Breast epithelium (tissue), 4 donors: ENCODE measurements at regions not wholly inside any gene's neighbourhood (a gene's known extent, or its start where the extent isn't known, plus 50 kb on each side); places are given as distances from the start of the nearest gene placed in this dataset.
A peak's percentile ranks its signal among the peaks of the same experiment; 100 is the strongest.
"Not testable (repeated sequence)": the region's sequence is repeated elsewhere in the genome, so short reads cannot be mapped to it uniquely, and the experiment has no call there.

Experiments used
- DNase-seq, 2 donors: peaks; one replicate each; pipeline ENCODE4 v3.0.0-alpha.2; 2019; ENCODE audit warnings: low spot score in 2 of 2
- H3K27ac ChIP-seq, 2 donors: fragments of 200-600 bp; sonication (generic) in 1 of 2; one replicate each; pipeline ENCODE4 v1.5.1; 2016 to 2019; ENCODE audit warnings: mild to moderate bottlenecking in 1 of 2
- H3K27me3 ChIP-seq, 2 donors: fragments of 200-600 bp; sonication (generic) in 1 of 2; one replicate each; pipeline versions ENCODE4 v1.5.1 to v1.6.0; 2017 to 2019; ENCODE audit warnings: control low read depth in 1 of 2, mild to moderate bottlenecking in 1 of 2
- H3K36me3 ChIP-seq: fragments of 200-600 bp; one replicate; pipeline ENCODE4 v1.5.1; 2019
- H3K4me1 ChIP-seq, 2 donors: fragments of 200-600 bp; sonication (generic); one replicate each; pipeline ENCODE4 v1.5.1; 2016 to 2019; ENCODE audit warnings: control low read depth in 1 of 2
- H3K4me3 ChIP-seq, 3 donors: fragments of 200-600 bp; sonication (generic); 1 replicate in 2 of 3; 2 replicates in 1 of 3; pipeline ENCODE4 v1.5.1; 2016 to 2019; ENCODE audit warnings: mild to moderate bottlenecking in 3 of 3, moderate library complexity in 2 of 3
- H3K9me3 ChIP-seq, 2 donors: fragments of 200-600 bp; sonication (generic) in 1 of 2; one replicate each; pipeline ENCODE4 v1.5.1; 2016 to 2019; ENCODE audit warnings: control low read depth in 1 of 2
- CTCF ChIP-seq, 3 donors: fragments of 450-650 bp; IDR thresholded peaks; one replicate each; pipeline ENCODE4 v1.5.1; 2016 to 2017; ENCODE audit warnings: antibody characterized with exemption in 3 of 3, mild to moderate bottlenecking in 3 of 3, moderate library complexity in 3 of 3
- POLR2A ChIP-seq: fragments of 450-650 bp; IDR thresholded peaks from one replicate; pipeline ENCODE4 v1.6.1; 2016; ENCODE audit warnings: antibody characterized with exemption, mild to moderate bottlenecking, moderate library complexity
- POLR2AphosphoS5 ChIP-seq, 3 donors: sonication (generic); formaldehyde crosslinking; IDR thresholded peaks; one replicate each; pipeline ENCODE4 v1.6.1; 2017; ENCODE audit warnings: antibody characterized with exemption in 3 of 3
- intact Hi-C: fragments of 100-400 bp; cut with DNase I; formaldehyde crosslinking; loops from one replicate; pipeline ENCODE4 v1.15.1; 2023; ENCODE audit warnings: low total_unique reads

GRCh38 chr20:47921408-47921807 is 136.1 kb upstream of the SULF2 start:
- no peak for TF ChIP-seq CTCF (IDR thresholded peaks at IDR 0.05)
- TF ChIP-seq POLR2AphosphoS5 (IDR thresholded peaks at IDR 0.05), result no peak
- no peak for TF ChIP-seq POLR2A
- H3K4me1 ChIP-seq, result no peaks in the 10 kb centered on the region
- intact Hi-C loops, result no loop called here
- peaks cover 0 to 9% of the 10 kb centered on the region in 2 donors for H3K27me3 ChIP-seq
- H3K9me3 ChIP-seq, result no peaks in the 10 kb centered on the region
- no peaks in the 10 kb centered on the region for H3K36me3 ChIP-seq
- no peak overlapping the region for H3K27ac ChIP-seq
- DNase-seq, result no peak
- no peak overlapping the region for H3K4me3 ChIP-seq

- DNase-seq, result no peak
- intact Hi-C loops, result no loop called here
- Histone ChIP-seq H3K4me3 (no peak overlapping the region), H3K27ac (no peak overlapping the region), H3K9me3 (no peaks in the 10 kb centered on the region), H3K4me1 (no peaks in the 10 kb centered on the region), H3K27me3 (peaks cover 0 to 6% of the 10 kb centered on the region in 2 donors), H3K36me3 (no peaks in the 10 kb centered on the region)
- TF ChIP-seq POLR2A (no peak), CTCF (IDR thresholded peaks at IDR 0.05) (no peak), POLR2AphosphoS5 (IDR thresholded peaks at IDR 0.05) (no peak)
These were observed 132.3 kb upstream of the SULF2 start for GRCh38 chr20:47917549-47918070.

- Histone ChIP-seq H3K27ac (no peak overlapping the region), H3K9me3 (no peaks in the 10 kb centered on the region), H3K27me3 (no peaks in the 10 kb centered on the region), H3K36me3 (no peaks in the 10 kb centered on the region), H3K4me1 (no peaks in the 10 kb centered on the region), H3K4me3 (no peak overlapping the region)
- DNase-seq, result no peak
- intact Hi-C loops, result no loop called here
- no peak for TF ChIP-seq CTCF (IDR thresholded peaks at IDR 0.05)
- TF ChIP-seq POLR2A, result no peak
- TF ChIP-seq POLR2AphosphoS5 (IDR thresholded peaks at IDR 0.05), result no peak
These were observed 130.2 kb upstream of the SULF2 start for GRCh38 chr20:47915495-47915894.

GRCh38 chr20:47914792-47915191 is 129.5 kb upstream of the SULF2 start:
- H3K27ac ChIP-seq, result no peak overlapping the region
- no peaks in the 10 kb centered on the region for H3K9me3 ChIP-seq
- TF ChIP-seq CTCF (IDR thresholded peaks at IDR 0.05) (no peak), POLR2A (no peak), POLR2AphosphoS5 (IDR thresholded peaks at IDR 0.05) (no peak)
- no peak overlapping the region for H3K4me3 ChIP-seq
- no peaks in the 10 kb centered on the region for H3K4me1 ChIP-seq
- intact Hi-C loops, result no loop called here
- H3K36me3 ChIP-seq, result no peaks in the 10 kb centered on the region
- H3K27me3 ChIP-seq, result no peaks in the 10 kb centered on the region
- DNase-seq, result no peak

GRCh38 chr20:47912786-47913501 is 127.7 kb upstream of the SULF2 start:
- H3K4me3 ChIP-seq, DNase-seq, H3K36me3 ChIP-seq, H3K27me3 ChIP-seq, H3K27ac ChIP-seq, H3K4me1 ChIP-seq, H3K9me3 ChIP-seq, intact Hi-C loops: not testable (repeated sequence)

GRCh38 chr20:47912165-47912564 is 126.9 kb upstream of the SULF2 start:
- H3K4me3 ChIP-seq, DNase-seq, H3K4me1 ChIP-seq, H3K36me3 ChIP-seq, H3K9me3 ChIP-seq, H3K27me3 ChIP-seq, intact Hi-C loops: not testable (repeated sequence)
- H3K27ac ChIP-seq, result peak overlapping the region in 1 of 2 donors; percentile 14

GRCh38 chr20:47909696-47910369 is 124.6 kb upstream of the SULF2 start:
- H3K4me3 ChIP-seq, H3K27ac ChIP-seq, intact Hi-C loops, H3K4me1 ChIP-seq, H3K9me3 ChIP-seq, DNase-seq, H3K36me3 ChIP-seq: not testable (repeated sequence)
- H3K27me3 ChIP-seq, result peaks cover 0 to 14% of the 10 kb centered on the region in 2 donors

GRCh38 chr20:47908361-47909035 is 123.2 kb upstream of the SULF2 start:
- H3K9me3 ChIP-seq, H3K27ac ChIP-seq, H3K4me3 ChIP-seq, intact Hi-C loops, H3K36me3 ChIP-seq, H3K4me1 ChIP-seq: not testable (repeated sequence)
- peaks cover 0 to 14% of the 10 kb centered on the region in 2 donors for H3K27me3 ChIP-seq
- DNase-seq, result peak in 1 of 2 donors; percentile 63
